LNCaP clone FGC (cell line): ENCODE measurements at regions not wholly inside any gene's neighbourhood (a gene's known extent, or its start where the extent isn't known, plus 50 kb on each side); places are given as distances from the start of the nearest gene placed in this dataset.

Source experiments
- DNase-seq: peaks from one replicate; pipeline ENCODE4 v3.0.0-alpha.2; 2011; ENCODE audit warnings: low read depth
- H3K4me3 ChIP-seq: 2 replicates; pipeline ENCODE4 v1.5.1; 2011; ENCODE audit warnings: mild to moderate bottlenecking, low read depth, low read length, control low read depth
- CTCF ChIP-seq: IDR thresholded peaks from 2 replicates; pipeline ENCODE4 v1.5.1; 2012; ENCODE audit warnings: mild to moderate bottlenecking; ENCODE audit not compliant: control insufficient read depth, insufficient read depth; ENCODE audit errors: extremely low read depth

- H3K4me3 ChIP-seq, result no peak overlapping the region
- TF ChIP-seq CTCF, result no peak
- no peak for DNase-seq
These were observed 415.8 kb upstream of the NOVA1 start for GRCh38 chr14:27013678-27014077.

GRCh38 chr14:27015065-27015464, 417.2 kb upstream of the NOVA1 start:
- DNase-seq, result no peak
- no peak for TF ChIP-seq CTCF
- H3K4me3 ChIP-seq, result no peak overlapping the region

- H3K4me3 ChIP-seq, result no peak overlapping the region
- TF ChIP-seq CTCF, result no peak
- no peak for DNase-seq
These were observed 427.8 kb upstream of the NOVA1 start for GRCh38 chr14:27025648-27026047.

GRCh38 chr14:27026097-27026496, 428.3 kb upstream of the NOVA1 start:
- DNase-seq, result no peak
- TF ChIP-seq CTCF, result no peak
- no peak overlapping the region for H3K4me3 ChIP-seq

GRCh38 chr14:27040552-27040951, 442.7 kb upstream of the NOVA1 start:
- DNase-seq, result no peak
- no peak overlapping the region for H3K4me3 ChIP-seq
- TF ChIP-seq CTCF, result no peak

GRCh38 chr14:27049701-27050100, 451.9 kb upstream of the NOVA1 start:
- no peak overlapping the region for H3K4me3 ChIP-seq
- DNase-seq, result no peak
- no peak for TF ChIP-seq CTCF

GRCh38 chr14:27050208-27050607, 452.4 kb upstream of the NOVA1 start:
- DNase-seq, result no peak
- H3K4me3 ChIP-seq, result no peak overlapping the region
- TF ChIP-seq CTCF, result no peak
